Brain microvascular endothelial cell (primary cell): ENCODE measurements at regions not wholly inside any gene's neighbourhood (a gene's known extent, or its start where the extent isn't known, plus 50 kb on each side); places are given as distances from the start of the nearest gene placed in this dataset.

ENCODE experiments used
- DNase-seq: peaks from one replicate; pipeline ENCODE4 v3.0.0-alpha.2; 2020
- H3K27ac ChIP-seq: fragments of 250-450 bp; sonication (Bioruptor Pico); 2 replicates; pipeline ENCODE4 v1.5.1; 2020; ENCODE audit warnings: mild to moderate bottlenecking, moderate library complexity
- H3K27me3 ChIP-seq: fragments of 250-450 bp; sonication (Bioruptor Pico); replicated peaks from 2 replicates; pipeline ENCODE4 v1.5.1; 2020; ENCODE audit warnings: mild to moderate bottlenecking
- H3K36me3 ChIP-seq: fragments of 250-450 bp; sonication (Bioruptor Pico); replicated peaks from 2 replicates; pipeline ENCODE4 v1.5.1; 2020; ENCODE audit warnings: mild to moderate bottlenecking
- H3K4me3 ChIP-seq: 2 replicates; pipeline ENCODE4 v1.5.1; 2011; ENCODE audit warnings: low read depth, mild to moderate bottlenecking, control low read depth, low read length, moderate library complexity
- CTCF ChIP-seq: IDR thresholded peaks from 2 replicates; pipeline ENCODE4 v1.5.1; 2011; ENCODE audit warnings: low read depth, mild to moderate bottlenecking, moderate library complexity, low read length, control low read depth, inconsistent platforms; ENCODE audit errors: missing control alignments
- in situ Hi-C: cut with HindIII; loops from 2 replicates; pipeline ENCODE4 v1.10.0; 2017; ENCODE audit warnings: low sequenced_read_pairs, low pct_ligation_motif_present

- in situ Hi-C loops = no loop called here
- H3K27me3 ChIP-seq = no peaks in the 10 kb centered on the region
- TF ChIP-seq CTCF = no peak
- no peak for DNase-seq
- H3K36me3 ChIP-seq = no peaks in the 10 kb centered on the region
- no peak overlapping the region for H3K27ac ChIP-seq
- no peak overlapping the region for H3K4me3 ChIP-seq
Observed at GRCh38 chr22:48639021-48639795, 1188.5 kb downstream of the BRD1 start.

- no peak overlapping the region for H3K4me3 ChIP-seq
- no peaks in the 10 kb centered on the region for H3K36me3 ChIP-seq
- in situ Hi-C loops = no loop called here
- H3K27me3 ChIP-seq = no peaks in the 10 kb centered on the region
- H3K27ac ChIP-seq = no peak overlapping the region
- no peak for DNase-seq
- no peak for TF ChIP-seq CTCF
Observed at GRCh38 chr22:48637231-48637630, 1190.4 kb downstream of the BRD1 start.

- no peak overlapping the region for H3K4me3 ChIP-seq
- no peaks in the 10 kb centered on the region for H3K36me3 ChIP-seq
- H3K27me3 ChIP-seq = no peaks in the 10 kb centered on the region
- no peak for DNase-seq
- in situ Hi-C loops = no loop called here
- H3K27ac ChIP-seq = no peak overlapping the region
- no peak for TF ChIP-seq CTCF
Observed at GRCh38 chr22:48636746-48637145, 1190.9 kb downstream of the BRD1 start.

GRCh38 chr22:48635816-48636215 lies 1191.9 kb downstream of the BRD1 start:
- no peaks in the 10 kb centered on the region for H3K36me3 ChIP-seq
- no peaks in the 10 kb centered on the region for H3K27me3 ChIP-seq
- in situ Hi-C loops = no loop called here
- H3K27ac ChIP-seq = no peak overlapping the region
- H3K4me3 ChIP-seq = no peak overlapping the region
- no peak for TF ChIP-seq CTCF
- no peak for DNase-seq

GRCh38 chr22:48635031-48635430 lies 1192.6 kb downstream of the BRD1 start:
- Histone ChIP-seq H3K36me3 (no peaks in the 10 kb centered on the region), H3K27ac (no peak overlapping the region)
- no peak for TF ChIP-seq CTCF

More at GRCh38 chr22:48635031-48635430, 1192.6 kb downstream of the BRD1 start:
- Histone ChIP-seq H3K4me3 (no peak overlapping the region), H3K27me3 (no peaks in the 10 kb centered on the region)
- in situ Hi-C loops = no loop called here
- DNase-seq = no peak
